Panc1 (cell line): ENCODE measurements at regions not wholly inside any gene's neighbourhood (a gene's known extent, or its start where the extent isn't known, plus 50 kb on each side); places are given as distances from the start of the nearest gene placed in this dataset.

ENCODE experiments used
- ATAC-seq: fragments of 200-7000 bp; cut with Tn5 transposase; 2 replicates; pipeline ENCODE4 v1.9.1; 2020; ENCODE audit warnings: mild to moderate bottlenecking, moderate library complexity
- BruUV-seq: library from RNA; stranded (reverse); fragments of 400-500 nt; replicated peaks from 2 replicates; lab custom pipeline; 2021; lab: Mats Ljungman, UMichigan
- CTCF ChIA-PET: fragments of 300-600 bp; sonication (Branson Sonifier 250); formaldehyde crosslinking; loops from one replicate; lab custom pipeline; 2022; ENCODE audit warnings: antibody characterized with exemption; lab: Charles Lee
- POLR2A ChIA-PET: fragments of 300-600 bp; sonication (Branson Sonifier 250); formaldehyde crosslinking; loops from one replicate; lab custom pipeline; 2022; ENCODE audit warnings: antibody characterized with exemption; lab: Charles Lee
- DNase-seq: peaks from one replicate; pipeline ENCODE4 v3.0.0-alpha.2; 2010; ENCODE audit warnings: low read depth, low spot score
- H3K27ac ChIP-seq: 2 replicates; pipeline ENCODE4 v1.5.1; 2011; ENCODE audit warnings: mild to moderate bottlenecking, low read length, inconsistent platforms
- H3K27me3 ChIP-seq: fragments of 200-500 bp; sonication (Bioruptor generic); 2 replicates; pipeline ENCODE4 v1.6.0; 2014; ENCODE audit warnings: low read length, inconsistent platforms; ENCODE audit not compliant: control insufficient read depth, insufficient read depth
- H3K36me3 ChIP-seq: fragments of 200-500 bp; sonication (Bioruptor generic); 2 replicates; pipeline ENCODE4 v1.5.1; 2014; ENCODE audit warnings: inconsistent platforms, mild to moderate bottlenecking, low read length, moderate library complexity; ENCODE audit not compliant: control insufficient read depth, insufficient read depth
- H3K4me1 ChIP-seq: 2 replicates; pipeline ENCODE4 v1.5.1; 2011; ENCODE audit warnings: inconsistent platforms, mild to moderate bottlenecking, low read length, moderate library complexity; ENCODE audit not compliant: control insufficient read depth, insufficient read depth
- H3K4me3 ChIP-seq, 2 experiments: 2 replicates each; pipeline ENCODE4 v1.5.1; 2011 to 2012; ENCODE audit warnings: low read depth in 2 of 2, low read length in 2 of 2, mild to moderate bottlenecking in 2 of 2, inconsistent platforms in 1 of 2, moderate library complexity in 1 of 2
- H3K9me3 ChIP-seq: fragments of 200-500 bp; sonication (Bioruptor generic); 2 replicates; pipeline ENCODE4 v1.5.1; 2014; ENCODE audit warnings: low read depth, mild to moderate bottlenecking, inconsistent platforms, low read length, moderate library complexity; ENCODE audit not compliant: control insufficient read depth, insufficient read depth
- POLR2AphosphoS5 ChIP-seq: IDR thresholded peaks from 2 replicates; pipeline ENCODE4 v1.6.1; 2012; ENCODE audit warnings: mild to moderate bottlenecking, low read depth, low read length, moderate library complexity
- REST ChIP-seq, 2 experiments: IDR thresholded peaks; 2 replicates each; pipeline ENCODE4 v1.6.1; 2011 to 2012; ENCODE audit warnings: low read depth in 2 of 2, control low read depth in 1 of 2, low read length in 1 of 2, mild to moderate bottlenecking in 1 of 2, moderate library complexity in 1 of 2; ENCODE audit not compliant: insufficient read depth in 1 of 2
- SIN3A ChIP-seq: IDR thresholded peaks from 2 replicates; pipeline ENCODE4 v1.6.1; 2012; ENCODE audit warnings: low read depth, mild to moderate bottlenecking, low read length, moderate library complexity, borderline replicate concordance; ENCODE audit not compliant: insufficient read depth
- TCF7L2 ChIP-seq: IDR thresholded peaks from 2 replicates; pipeline ENCODE4 v1.6.1; 2011; ENCODE audit warnings: mild to moderate bottlenecking, low read depth, low read length, inconsistent platforms
- in situ Hi-C: cut with HindIII; loops from 2 replicates; pipeline ENCODE4 v1.10.0; 2016; ENCODE audit warnings: low sequenced_read_pairs, low pct_unique_long_range_greater_than_20kb
- intact Hi-C: fragments of 100-400 bp; cut with micrococcal nuclease; formaldehyde crosslinking; loops from one replicate; pipeline ENCODE4 v1.10.0; 2022; ENCODE audit not compliant: unreplicated experiment
- TF ChIP-seq, protein P1 (sequence below): fragments of 450-650 bp; IDR thresholded peaks from 2 replicates; pipeline ENCODE4 v1.5.1; 2017; ENCODE audit warnings: mild to moderate bottlenecking

- ATAC-seq (no peak), DNase-seq (no peak)
- TF ChIP-seq REST (IDR thresholded peaks at IDR 0.05; ENCODE audit: insufficient read depth in 1 of 2, low read depth in 2 of 2, low read length in 1 of 2): no peak
- TF ChIP-seq, protein P1, sequence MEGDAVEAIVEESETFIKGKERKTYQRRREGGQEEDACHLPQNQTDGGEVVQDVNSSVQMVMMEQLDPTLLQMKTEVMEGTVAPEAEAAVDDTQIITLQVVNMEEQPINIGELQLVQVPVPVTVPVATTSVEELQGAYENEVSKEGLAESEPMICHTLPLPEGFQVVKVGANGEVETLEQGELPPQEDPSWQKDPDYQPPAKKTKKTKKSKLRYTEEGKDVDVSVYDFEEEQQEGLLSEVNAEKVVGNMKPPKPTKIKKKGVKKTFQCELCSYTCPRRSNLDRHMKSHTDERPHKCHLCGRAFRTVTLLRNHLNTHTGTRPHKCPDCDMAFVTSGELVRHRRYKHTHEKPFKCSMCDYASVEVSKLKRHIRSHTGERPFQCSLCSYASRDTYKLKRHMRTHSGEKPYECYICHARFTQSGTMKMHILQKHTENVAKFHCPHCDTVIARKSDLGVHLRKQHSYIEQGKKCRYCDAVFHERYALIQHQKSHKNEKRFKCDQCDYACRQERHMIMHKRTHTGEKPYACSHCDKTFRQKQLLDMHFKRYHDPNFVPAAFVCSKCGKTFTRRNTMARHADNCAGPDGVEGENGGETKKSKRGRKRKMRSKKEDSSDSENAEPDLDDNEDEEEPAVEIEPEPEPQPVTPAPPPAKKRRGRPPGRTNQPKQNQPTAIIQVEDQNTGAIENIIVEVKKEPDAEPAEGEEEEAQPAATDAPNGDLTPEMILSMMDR: no peak
- no peak for TF ChIP-seq TCF7L2
- no peak for TF ChIP-seq POLR2AphosphoS5
- TF ChIP-seq SIN3A: no peak
- Histone ChIP-seq H3K36me3 (no peaks in the 10 kb centered on the region), H3K4me3 (no peak overlapping the region), H3K27ac (no peak overlapping the region; the same call in 1 of the 2 replicates), H3K27me3 (no peaks in the 10 kb centered on the region), H3K9me3 (no peaks in the 10 kb centered on the region), H3K4me1 (peaks cover 10% of the 10 kb centered on the region; the same call in 1 of the 2 replicates)
- no TSS peak for BruUV-seq
- in situ Hi-C loops: no loop called here
- intact Hi-C loops: no loop called here
- POLR2A ChIA-PET: interaction anchor here (0.7 kb wide), 1 partner anchor 92 kb away, joined by 8 read pairs; no protein-coding TSS in a partner anchor
- CTCF ChIA-PET: interaction anchor here (0.7 kb wide), 1 partner anchor 111 kb away, joined by 9 read pairs; no protein-coding TSS in a partner anchor
Measured at GRCh38 chr2:48112911-48113680, 201.4 kb upstream of the FOXN2 start.

DNA sequence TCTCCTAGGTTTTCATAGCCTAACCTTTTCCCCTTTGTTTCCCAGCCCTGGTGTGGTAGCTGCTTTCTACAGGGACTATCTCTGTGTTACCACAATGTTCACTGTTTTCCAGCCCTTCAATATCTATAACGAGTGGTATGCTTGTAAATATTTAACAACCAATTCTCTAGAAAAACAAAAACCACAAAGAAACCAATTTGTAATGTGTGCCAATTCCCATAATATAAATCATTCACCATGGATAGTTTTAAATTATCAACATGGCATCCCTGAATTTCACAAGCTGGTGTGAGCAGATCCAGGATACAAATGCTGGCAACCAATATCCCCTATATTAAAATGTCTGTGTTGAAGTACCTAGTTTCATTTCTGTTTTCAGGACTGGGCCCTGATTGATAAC is 200.7 kb upstream of the FOXN2 start:
- intact Hi-C loops: no loop called here

More for the DNA sequence above, 200.7 kb upstream of the FOXN2 start:
- no peak overlapping the region for H3K4me3 ChIP-seq
- no peaks in the 10 kb centered on the region for H3K9me3 ChIP-seq
- no peaks in the 10 kb centered on the region for H3K36me3 ChIP-seq
- peaks cover 10% of the 10 kb centered on the region; the same call in 1 of the 2 replicates for H3K4me1 ChIP-seq
- in situ Hi-C loops: no loop called here
- H3K27me3 ChIP-seq: no peaks in the 10 kb centered on the region
- ChIA-PET POLR2A (interaction anchor here (0.5 kb wide), 1 partner anchor 192 kb away, joined by 4 read pairs; no protein-coding TSS in a partner anchor), CTCF (no interaction called here)
- H3K27ac ChIP-seq: no peak overlapping the region
- DNase-seq (no peak), ATAC-seq (no peak)
- no TSS peak for BruUV-seq
- TF ChIP-seq, protein P1: no peak
- TF ChIP-seq POLR2AphosphoS5 (no peak), REST (IDR thresholded peaks at IDR 0.05; ENCODE audit: insufficient read depth in 1 of 2, low read depth in 2 of 2, low read length in 1 of 2) (no peak), SIN3A (no peak), TCF7L2 (no peak)
